ENCODE measurements at regions not wholly inside any gene's neighbourhood (a gene's known extent, or its start where the extent isn't known, plus 50 kb on each side); places are given as distances from the start of the nearest gene placed in this dataset.
A peak's percentile ranks its signal among the peaks of the same experiment; 100 is the strongest.
"Not testable (repeated sequence)": the region's sequence is repeated elsewhere in the genome, so short reads cannot be mapped to it uniquely, and the experiment has no call there.

DNA sequence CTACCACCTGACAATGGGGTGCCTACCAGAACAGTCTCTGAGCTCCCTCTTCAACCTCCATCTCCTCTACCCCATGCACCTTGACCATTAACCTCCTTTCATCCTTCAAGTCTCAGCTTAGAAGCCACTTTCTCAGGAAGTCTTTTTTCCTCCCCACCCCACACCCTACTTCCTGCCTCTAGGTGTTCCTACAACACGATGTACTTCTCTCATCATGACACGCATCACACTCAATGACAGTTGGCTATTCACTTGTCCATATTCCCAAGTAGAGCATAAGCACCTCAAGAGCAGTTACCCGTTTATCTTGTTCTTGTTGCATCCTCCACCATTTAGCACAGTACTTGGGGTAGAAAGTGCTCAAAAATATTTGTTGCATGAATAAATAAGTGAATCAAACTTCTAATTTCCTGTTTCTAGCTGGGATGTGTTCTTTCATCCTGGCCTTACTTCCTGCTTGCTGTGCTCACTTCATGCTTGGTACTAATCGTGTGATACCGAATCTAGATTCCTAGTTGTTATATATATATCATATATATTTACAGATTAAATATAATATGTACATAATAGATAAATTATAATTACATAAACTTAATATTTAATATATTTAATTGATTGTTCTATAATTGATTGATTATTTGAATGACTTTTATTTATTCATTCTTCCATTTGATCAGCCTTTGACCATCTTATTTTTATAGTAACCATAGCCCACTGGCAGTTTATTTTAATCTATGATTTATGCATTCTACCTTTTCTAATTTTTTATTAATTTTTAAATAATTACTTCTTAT is 177.5 kb upstream of the TMEM45B start:
- no peak for DNase-seq

DNA sequence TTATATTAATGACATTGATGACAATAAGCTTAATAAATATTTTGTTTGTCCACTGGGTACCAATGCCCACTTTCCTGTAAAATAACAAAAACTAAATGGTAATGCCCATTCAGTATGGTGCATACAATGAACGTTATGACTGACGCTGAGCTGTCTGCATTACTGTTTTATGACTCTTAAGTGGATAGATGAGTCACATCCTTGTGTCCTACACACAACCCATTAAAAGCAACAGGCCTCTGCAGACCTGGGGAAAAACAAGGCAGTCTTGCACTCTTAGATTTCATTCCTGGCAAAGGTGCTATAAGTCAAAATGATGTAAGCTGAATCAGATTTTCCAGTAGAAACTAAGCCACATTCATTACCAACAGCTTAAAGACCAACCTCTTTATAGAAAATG is 176.3 kb upstream of the TMEM45B start:
- DNase-seq = no peak

DNA sequence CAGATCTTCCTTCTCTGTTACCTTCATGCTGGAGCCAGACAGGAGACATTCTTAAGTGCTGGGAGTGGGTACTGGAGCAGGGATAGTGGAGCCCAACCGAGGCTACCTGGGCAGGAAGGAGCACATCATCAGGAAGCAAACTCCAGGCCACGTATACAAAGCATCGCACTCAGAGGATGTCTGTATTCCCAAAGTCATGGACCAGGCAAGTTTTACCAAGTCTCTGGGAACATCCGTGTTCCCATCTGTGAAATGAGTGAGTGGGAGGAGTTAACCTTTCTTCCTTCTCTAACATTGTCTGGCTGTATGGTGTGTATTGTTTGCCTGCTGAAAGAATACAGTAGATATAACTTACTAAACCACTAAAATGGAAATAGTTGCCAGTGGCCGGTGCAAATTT is 175.0 kb upstream of the TMEM45B start:
- no peak for DNase-seq

DNA sequence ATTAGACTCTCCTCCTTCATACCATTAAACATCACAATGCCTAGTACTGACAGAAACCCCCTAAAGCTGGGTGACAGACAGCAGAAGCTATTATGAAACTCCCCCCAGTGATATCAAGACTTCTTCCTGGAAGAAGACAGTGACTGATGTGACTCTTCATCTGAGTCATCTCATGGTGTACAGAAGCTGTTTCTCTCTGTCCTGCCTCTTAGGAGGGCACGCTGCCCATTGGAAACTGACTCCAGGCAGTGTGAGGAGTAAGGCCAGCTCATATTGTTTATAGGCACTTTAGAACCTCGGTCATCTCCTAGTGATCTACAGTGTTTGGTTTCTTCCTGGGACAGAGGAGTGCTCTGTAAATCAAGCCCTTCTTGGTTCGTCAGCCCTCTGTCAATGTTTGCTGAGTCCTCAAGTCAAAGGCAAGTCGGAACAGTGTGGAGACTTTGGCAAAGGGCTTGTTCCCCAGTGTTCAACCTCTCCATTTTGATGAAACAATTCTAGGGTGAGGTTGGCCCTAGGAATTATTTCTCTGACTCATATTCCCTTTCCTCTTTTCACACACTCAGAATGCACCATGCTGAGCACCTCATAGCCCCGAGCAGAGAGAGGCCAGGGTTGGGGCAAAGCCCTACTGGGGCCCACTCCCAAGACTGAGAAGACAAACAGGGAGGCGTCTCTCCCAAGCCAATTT is 172.5 kb upstream of the TMEM45B start:
- no peak for DNase-seq

DNA sequence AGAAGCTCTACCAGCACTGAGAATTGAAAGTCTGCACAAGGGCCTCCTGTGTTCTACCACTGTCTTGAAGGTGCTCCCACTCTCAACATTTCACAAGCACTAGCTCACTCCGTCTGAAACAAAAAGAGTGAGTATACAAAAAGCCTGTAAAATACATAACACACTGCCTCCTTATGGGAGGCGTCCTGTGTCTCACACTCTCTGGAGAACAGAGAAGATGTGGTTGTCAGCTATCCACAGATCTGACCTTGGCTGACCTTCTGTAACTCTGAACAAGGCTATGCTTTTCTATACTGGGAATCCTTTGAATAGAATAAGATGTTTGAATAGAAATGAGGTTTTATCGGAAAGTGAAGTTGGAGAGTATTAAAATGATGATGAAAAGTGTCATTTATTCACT is 171.3 kb upstream of the TMEM45B start:
- no peak for DNase-seq

DNA sequence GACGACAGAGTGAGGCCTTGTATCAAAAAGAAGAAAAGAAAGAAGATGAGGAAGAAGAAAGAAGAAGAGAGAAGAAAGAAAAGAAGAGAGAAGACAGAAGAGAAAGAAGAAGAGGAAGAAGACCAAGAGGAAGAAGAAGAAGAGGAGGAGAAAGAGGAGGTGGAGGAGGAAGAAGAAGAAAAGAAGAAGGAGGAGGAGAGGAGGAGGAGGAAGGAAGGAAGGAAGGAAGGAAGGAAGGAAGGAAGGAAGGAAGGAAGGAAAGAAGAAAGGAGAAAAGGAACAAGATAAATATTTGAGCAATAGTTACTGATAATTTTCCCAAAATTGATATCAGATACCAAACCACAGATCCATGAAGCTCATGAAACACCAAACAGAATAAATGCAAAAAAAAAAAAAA is 169.7 kb upstream of the TMEM45B start:
- DNase-seq = no peak

DNA sequence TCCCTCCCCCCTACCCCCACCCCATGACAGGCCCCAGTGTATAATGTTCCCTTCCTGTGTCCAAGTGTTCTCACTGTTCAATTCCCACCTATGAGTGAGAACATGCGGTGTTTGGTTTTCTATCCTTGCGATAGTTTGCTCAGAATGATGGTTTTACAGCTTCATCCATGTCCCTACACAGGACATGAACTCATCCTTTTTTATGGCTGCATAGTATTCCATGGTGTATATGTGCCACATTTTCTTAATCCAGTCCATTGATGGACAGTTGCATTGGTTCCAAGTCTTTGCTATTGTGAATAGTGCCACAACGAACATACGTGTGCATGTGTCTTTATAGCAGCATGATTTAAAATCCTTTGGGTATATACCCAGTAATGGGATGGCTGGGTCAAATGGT is 165.6 kb upstream of the TMEM45B start:
- DNase-seq = not testable (repeated sequence)

DNA sequence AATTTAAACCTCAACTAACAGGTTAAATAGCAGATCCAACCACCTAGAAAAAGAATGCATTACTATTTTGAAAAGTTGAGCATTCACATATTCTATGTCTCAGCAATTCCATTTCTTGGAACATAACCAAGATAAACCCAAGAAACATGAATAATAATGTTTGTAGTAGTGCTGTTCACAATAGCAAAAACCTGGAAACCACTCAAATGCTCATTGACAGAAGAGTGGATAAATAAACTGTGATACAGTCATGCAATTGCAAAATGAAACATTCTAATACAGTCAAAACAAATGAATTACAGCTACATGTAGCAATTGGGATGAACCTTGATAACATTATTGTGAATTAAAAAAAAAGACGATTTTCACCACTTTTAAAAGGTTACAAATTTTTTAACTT is 162.8 kb upstream of the TMEM45B start:
- DNase-seq = no peak

DNA sequence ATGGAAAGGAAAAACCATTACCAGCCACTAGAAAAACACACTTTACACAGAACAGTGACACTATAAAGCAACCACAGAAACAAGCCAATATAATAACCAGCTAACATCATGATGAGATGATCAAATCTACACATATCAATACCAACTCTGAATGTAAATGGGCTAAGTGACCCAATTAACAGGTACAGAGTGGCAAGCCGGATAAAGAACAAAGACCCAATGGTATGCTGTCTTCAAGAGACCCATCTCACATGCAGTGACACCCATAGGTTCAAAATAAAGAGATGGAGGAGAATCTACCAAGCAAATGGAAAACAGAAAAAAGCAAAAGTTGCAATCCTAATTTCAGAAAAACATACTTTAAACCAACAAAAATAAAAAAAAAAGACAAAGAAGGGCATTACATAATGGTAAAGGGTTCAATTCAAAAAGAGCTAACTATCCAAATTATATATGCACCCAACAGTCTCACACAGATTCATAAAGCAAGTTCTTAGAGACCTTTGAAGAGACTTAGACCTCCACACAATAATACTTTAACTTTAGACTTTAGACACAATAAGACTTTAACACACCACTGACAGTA is 160.3 kb upstream of the TMEM45B start:
- no peak for DNase-seq

DNA sequence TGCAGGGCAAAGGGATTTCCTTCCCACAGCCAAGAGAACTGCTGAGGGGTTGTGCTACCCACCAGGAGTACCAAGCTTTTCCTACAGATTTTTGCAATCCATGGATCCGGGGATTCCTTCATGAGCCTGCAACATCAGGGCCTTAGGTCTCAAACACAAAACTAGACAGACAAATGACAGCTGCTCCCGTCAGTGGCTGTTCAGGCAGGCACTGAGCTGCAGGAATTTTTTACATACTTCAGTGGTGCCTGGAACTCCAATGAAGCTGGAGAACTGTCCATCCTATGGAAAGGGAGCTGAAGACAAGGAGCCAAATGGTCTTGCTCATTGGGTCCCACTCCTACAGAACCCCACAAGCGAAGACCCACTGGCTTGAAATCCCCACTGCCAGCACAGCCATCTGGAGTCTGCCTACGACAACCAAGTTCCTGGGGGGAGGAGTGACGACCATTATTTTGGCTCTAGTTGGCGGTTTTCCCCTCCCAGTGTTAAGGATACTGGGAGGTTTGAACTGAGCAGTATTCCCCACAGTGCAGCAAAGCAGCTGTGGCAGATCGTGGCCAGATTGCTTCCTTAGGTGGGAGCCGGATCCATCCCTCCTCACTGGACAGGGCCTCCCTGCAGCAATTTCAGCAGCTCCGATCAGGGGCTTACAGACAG is 157.7 kb upstream of the TMEM45B start:
- no peak for DNase-seq

DNA sequence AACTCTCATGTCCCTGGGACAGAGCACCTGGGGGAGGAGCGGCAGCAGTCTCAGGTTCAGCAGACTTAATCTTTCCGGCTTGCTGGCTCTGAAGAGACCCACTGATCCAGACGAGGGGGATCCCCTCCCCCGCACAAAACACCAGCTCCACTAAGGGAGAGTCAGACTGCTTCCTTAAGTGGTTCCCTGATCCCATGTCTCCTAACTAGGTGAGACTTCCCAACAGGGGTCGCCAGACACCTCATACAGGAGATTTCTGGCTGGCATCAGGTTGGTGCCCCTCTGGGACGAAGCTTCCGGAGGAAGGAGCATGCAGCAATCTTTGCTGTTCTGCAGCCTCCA is 157.2 kb upstream of the TMEM45B start:
- DNase-seq = no peak

DNA sequence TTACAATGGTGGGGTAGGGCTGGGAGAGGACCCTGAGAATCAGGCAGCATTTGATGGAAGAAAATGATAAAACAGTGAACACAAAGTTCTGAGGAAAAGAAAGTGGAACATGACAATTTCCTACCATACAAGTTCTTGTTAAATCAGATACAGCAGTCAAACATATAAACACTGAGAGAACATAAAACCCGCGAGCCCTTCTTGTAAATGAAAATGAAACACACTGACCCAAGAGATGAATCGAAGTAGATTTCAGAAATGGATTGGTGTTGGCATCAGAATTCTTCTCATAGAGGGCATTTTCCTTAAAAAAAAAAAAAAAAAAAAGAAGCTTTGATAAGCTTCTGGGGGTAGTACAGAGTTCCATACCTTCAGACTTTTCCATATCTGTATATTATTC is 134.7 kb upstream of the TMEM45B start:
- DNase-seq = no peak

DNA sequence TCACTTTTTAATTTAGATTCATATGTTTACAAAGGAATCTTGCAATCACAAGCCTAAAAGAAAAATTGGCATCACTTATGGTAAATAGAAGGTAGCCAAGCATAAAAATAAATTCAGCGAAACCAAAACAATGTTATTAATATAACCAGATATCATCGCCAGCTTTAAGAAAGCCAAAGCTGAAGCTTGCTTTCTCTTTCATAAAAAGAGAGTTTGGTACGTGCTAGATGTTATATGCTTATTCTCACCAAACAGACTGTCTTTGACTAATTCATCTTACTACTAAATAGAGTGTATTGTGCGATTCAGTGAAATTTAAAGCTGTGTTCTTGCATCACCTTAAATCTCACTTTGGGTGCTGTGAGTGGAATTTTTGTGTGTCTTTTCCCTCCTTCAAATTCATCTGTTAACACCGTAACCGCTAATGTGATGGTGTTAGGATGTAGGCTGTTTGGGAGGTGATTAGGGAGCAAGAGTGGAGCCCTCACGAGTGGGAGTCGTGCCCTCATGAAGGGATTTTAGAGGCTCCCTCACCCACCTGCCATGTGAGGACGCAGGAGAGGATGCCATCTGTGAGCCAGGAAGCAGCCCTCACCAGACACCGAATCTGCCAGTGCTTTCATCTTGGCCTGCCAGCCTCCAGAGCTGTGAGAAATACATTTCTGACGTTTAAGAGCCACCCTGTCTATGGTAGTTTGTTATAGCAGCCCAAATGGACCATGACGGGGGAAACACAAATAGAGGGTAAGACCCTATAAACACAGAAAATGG is 134.1 kb upstream of the TMEM45B start:
- no peak for DNase-seq

DNA sequence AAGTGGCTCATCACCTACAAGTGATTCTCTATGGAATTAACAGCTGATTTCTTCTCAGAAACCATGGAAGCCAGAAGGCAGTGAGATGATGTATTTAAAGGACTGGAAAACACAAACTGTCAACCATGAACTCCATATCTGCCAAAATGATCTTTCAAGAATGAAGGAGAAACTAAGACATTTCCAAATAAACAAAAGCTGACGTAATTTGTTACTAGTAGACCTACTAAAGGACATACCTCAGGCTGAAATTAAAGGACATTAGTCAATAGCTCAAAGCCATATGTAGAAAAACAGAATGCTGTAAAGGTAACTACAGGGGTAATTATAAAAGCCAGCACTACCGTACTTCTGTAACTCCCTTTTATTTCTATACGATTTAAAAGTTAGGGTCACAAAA is 129.4 kb upstream of the TMEM45B start:
- DNase-seq = no peak

DNA sequence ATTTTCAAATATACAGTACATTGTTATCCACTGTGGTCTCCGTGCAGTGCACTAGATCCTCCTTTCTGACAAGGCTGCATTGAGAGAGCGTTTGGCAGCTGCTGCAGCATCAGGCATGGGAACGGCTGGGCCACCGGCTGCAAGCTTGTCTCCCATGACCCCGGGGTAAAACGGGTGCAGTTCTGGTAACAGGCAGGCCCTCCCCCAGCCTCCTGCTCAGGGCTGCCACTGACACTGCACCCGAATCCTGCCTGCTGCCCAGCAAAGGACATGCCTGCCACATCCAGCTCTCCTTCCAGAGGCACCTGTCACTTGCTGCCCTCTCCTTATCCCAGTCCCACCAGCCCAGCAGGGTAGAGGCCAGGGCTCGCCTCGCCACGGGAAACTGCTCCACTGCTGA is 124.5 kb upstream of the TMEM45B start:
- DNase-seq = no peak

DNA sequence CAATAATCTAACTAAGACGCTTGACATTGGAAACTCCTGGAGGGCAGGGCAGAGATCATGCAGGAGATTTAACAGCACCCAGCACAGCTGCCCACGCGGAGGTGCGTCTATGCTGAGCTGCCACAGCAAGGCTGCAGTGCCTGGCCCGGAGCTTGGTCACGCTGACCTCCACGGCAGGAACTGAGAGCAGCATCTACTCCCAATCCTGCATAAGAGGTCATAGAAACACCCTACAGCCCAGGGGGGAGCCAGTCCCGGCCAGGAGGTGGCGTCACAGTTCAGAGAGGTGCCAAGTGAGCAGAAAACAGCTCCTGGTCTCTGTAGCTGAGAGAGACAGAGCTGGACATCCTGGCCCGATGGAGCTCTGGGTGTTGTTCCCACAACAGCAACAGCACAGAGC is 121.1 kb upstream of the TMEM45B start:
- DNase-seq = no peak

DNA sequence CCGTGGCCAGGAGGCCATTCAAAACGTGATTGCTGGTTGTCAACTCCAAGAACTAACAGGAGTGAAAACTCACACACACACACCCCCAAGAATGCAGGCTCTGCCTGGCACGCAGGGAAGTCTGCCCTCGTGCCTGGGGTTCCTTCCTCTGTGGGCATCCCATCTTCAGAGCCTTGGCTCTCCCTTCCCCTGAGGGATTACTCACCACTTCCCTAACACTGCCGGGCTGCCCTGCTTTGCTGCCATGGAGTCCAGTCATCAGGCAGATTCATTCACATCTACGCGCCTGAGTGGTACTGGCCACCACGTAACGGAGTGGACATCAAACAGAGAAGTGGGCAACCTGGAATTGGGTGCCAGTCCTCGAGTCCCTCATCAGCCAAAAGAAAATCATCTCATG is 120.7 kb upstream of the TMEM45B start:
- peak; percentile 32 for DNase-seq

DNA sequence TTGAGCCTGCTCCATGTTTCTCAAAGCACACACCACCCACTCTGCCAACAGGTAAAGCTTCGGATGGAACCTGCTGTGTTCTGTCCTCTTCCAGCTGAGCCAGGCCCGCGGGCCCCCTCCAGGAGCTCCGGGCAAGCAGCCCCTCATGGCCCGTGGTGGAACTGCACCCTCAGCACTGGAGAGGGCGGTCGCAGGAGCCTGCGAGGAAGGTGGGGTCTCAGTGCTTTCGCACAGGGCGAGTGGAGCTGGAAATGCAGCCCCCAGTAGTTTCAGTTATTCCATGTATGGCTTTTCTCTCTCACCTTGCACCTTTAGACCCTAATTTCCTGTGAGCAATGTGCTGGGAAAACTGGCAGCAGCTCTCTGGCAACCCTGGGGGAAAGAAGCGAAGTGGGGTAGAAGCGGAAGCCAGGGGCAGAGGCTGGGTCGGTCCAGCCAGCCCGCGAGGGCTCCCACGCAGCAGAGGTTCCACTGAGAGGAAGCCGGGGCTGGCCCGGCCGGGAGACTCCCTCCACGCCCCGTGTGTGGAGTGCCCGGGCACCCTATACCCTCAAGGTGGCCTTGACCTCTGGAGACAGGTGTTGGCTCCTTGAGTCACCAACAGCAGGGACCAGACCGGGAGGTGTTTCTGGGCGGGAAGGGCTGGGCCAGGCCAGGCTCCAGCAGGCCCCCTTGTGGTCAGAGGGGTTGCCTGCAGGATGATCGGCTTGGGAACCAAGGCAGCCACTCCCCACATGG is 119.9 kb upstream of the TMEM45B start:
- peak; percentile 23 for DNase-seq

DNA sequence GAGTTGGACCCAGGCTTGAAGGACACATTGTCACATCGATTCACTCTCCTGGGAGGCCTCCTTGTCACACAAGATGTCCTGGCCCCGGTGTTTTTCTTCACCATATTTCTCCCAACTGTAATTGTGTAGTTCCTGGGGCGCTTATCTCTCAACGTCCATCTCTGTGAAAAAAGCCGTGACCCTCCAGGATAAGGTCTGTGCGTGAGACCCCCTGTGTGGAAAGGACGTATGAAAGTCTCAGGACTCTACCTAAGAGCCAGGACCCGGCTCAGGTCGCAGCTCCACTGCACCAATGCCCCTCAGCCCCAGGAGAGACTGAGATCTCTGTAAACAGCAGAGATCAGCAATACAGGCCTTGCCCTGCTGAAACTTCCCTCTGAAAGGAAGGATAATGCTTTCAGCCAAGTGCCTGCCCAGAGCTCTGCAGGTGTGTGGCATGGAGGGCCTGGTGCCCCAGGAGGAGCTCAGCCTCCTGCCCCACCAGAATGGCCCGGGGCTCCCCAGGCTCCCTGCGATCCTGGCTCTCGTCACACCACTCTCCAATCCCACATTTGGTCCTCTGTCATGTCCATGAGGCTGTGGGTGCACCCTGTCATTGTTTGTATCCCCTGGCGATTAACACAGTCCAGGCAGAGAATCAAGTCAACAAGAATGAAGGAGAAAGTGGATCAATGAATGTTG is 119.2 kb upstream of the TMEM45B start:
- no peak for DNase-seq

DNA sequence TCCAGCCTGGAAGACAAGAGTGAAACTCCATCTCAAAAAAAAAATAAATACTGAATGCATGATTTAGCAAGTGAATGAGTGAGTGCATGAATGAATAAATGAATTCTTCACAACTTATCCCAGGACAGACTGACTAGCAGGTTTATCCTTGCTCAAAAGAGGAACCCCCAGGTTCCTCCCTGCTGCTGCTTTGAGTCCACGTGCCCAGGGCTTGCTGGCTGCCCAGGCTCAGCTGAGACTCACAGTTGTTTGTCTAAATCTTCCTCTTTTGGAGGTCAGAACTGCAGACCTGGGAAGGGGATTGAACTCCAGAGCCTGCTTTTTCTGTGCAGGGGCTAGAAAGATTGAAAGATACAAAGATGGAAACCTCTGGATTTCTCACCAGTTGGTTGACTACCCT is 117.4 kb upstream of the TMEM45B start:
- no peak for DNase-seq

DNA sequence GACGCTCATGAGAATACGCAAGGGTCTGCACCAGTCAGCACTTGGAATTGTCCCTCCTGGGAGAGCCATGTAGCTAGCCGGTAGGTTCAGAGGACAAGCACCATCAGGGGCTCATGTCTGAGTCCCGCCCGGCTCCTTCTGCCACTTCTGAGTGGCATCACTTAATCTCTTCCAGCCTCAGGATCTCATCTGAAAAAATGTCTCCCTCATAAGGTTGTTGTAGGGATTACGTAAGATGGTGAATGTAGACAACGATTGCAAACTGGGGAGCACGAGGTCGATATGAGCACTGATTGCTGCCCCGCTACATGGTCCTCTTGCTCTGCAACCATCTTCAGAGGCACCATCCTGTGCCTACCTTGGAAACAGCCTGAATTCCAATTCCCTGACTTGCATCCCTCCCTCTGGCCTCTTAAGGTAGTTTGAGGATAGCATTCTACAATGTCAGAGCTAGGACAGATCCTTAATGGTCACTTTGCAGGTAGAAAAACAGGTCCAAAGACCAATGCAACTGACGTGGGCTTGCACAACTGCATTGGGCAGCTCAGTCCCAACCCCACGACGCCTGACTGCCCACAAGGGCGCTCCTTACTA is 115.8 kb upstream of the TMEM45B start:
- no peak for DNase-seq
